GM19023 (cell line): ENCODE measurements at regions not wholly inside any gene's neighbourhood (a gene's known extent, or its start where the extent isn't known, plus 50 kb on each side); places are given as distances from the start of the nearest gene placed in this dataset.
"Not testable (repeated sequence)": the region's sequence is repeated elsewhere in the genome, so short reads cannot be mapped to it uniquely, and the experiment has no call there.

ENCODE experiments used
- ATAC-seq: cut with Tn5 transposase; IDR thresholded peaks from one replicate; pipeline ENCODE4 v1.9.1; 2021; ENCODE audit warnings: mild to moderate bottlenecking, moderate library complexity; ENCODE audit not compliant: unreplicated experiment

- ATAC-seq: no peak
Observed at GRCh38 chr6:19562468-19562867, 274.7 kb upstream of the ID4 start.

DNA sequence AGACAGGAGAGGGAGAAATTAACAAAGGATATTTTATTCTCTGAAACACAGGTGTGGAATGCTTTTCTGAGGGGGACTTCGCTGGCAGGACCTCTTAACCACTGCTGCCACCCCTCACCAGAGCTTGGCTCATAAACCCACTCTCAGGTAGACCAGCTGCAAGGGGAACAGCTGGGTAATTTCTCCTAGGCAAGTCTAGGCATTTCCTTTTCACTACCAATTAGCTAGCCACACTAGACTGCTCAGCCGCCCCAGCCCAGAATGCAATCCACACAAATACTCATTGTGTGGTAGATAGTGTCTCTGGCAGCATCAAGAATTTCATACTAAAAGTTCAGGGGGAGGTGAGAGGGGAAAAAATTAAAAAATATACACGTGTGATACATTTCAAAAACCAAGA, 267.6 kb upstream of the ID4 start:
- ATAC-seq: no peak

DNA sequence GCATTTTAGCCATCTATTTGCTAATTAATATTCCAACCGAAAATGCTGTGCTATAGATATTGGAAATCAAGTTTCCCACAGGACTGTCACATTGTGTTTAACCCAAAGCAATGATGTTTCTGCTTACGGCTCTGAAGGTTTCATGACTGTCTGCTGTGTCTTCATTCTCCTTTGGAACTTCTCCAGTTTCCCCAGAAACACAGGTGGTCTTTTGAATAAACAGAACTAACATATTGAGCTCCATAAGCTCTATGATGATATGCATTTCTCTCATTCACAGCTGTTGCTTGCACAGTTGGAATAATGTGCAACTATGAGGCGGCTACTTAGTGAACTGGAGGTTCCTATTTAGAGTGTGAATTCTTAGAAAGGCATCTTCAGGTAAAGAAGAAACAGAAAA, 266.0 kb upstream of the ID4 start:
- no peak for ATAC-seq

- ATAC-seq: no peak
Observed at GRCh38 chr6:19578481-19578880, 258.7 kb upstream of the ID4 start.

GRCh38 chr6:19584207-19584606, 253.0 kb upstream of the ID4 start:
- ATAC-seq: not testable (repeated sequence)

GRCh38 chr6:19587238-19587942, 249.8 kb upstream of the ID4 start:
- ATAC-seq: no peak

GRCh38 chr6:19590501-19591131, 246.6 kb upstream of the ID4 start:
- ATAC-seq: no peak

DNA sequence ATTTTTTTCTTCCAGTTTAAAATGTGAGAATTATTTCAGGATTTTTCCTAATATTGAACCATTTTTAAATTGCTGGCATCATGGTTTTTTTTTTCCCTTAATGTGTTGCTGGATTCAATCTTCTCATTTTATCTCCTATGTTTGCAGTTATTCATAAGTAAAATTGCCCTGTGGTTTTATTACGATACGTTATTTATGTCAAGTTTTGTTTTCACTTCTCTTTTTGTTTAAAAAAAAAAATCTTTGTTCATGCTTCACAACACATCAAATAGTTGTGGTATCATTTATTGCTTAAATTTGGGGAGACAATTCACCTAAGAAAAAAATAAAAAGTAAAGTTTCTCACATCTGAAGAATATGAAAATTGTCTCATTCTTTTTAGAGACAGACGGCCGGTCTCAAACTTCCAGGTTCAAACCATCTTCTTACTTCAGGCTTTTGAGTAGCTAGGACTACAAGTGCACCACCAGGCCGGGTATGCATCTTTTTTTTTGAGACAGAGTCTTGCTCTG, 239.3 kb upstream of the ID4 start:
- ATAC-seq: no peak

DNA sequence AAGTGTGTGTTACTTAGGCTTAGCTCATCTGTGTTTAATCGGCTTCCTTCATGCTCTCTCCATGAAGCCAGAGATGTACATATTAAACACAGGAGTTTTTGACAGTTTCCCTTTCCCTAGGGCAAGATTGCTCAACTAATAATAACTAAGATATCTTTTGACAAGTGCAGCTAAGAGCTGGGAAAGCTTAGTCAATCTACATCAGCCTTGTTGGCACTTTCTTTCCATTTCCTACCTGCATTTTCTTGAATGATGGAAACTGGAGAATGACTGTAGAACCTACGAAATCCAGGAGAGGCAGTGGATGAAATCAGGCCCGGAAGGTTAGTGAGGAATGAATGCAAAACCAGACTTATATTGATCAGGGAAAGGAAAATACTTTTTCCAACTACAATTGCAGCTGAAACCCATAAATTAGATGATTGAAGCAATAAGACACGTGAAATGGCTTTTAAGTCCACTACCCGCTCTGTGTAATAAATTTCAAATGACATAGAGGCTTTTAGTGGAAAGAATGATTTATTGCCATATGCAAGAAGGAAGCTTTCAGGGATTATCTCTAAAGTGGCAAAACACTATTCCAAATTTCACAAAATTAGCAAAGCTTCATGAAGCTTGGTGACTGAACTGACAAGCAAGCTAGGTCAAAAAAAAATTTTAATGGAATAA, 237.2 kb upstream of the ID4 start:
- ATAC-seq: no peak

DNA sequence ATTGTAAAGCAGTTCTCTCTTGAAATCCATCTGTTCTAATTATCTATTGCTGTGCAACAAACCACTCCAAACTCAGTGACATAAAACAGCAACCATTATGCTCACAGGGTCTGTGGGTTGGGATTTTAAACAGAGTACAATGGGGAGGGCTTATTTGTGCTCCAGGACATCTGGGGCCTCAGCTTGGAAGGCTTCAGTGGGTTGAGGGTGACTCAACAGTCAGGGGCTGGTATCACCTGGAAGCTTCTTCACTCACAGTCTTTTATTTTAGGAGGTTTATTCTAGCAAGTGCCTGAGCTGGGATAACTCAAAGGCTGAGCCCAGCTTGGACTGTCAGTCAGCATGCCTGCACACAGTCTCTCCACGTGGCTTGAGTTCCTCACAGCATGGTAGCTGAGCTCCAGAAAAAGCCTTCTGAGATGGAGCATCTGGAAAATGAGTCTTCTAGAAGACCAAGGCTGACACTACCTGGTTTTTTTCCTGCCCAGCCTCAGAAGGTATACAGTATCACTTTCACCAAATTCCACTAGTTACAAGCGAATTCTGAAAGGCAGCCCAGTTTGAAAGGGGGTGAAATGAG, 234.6 kb upstream of the ID4 start:
- no peak for ATAC-seq

- no peak for ATAC-seq
Observed at GRCh38 chr6:19603721-19604120, 233.4 kb upstream of the ID4 start.

- no peak for ATAC-seq
Observed at GRCh38 chr6:19605624-19606023, 231.5 kb upstream of the ID4 start.

DNA sequence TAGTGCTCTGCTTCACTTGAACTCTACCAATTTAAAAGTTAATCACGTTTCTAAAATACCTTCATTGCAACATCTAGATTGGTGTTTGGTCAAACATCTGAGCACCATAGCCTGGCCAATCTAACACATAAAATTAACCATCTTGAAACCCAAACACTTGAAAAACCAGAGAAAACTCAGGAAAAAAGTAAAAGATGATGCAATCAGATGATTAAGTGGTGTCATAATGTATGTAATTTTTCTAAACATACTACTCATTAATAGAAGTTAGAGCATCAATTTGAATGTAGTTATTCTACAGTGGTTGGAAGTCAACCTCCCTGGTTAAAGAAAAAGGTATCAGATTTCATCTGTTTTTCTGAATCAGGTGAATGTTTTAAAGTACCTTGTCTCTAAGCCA, 228.6 kb upstream of the ID4 start:
- ATAC-seq: no peak

DNA sequence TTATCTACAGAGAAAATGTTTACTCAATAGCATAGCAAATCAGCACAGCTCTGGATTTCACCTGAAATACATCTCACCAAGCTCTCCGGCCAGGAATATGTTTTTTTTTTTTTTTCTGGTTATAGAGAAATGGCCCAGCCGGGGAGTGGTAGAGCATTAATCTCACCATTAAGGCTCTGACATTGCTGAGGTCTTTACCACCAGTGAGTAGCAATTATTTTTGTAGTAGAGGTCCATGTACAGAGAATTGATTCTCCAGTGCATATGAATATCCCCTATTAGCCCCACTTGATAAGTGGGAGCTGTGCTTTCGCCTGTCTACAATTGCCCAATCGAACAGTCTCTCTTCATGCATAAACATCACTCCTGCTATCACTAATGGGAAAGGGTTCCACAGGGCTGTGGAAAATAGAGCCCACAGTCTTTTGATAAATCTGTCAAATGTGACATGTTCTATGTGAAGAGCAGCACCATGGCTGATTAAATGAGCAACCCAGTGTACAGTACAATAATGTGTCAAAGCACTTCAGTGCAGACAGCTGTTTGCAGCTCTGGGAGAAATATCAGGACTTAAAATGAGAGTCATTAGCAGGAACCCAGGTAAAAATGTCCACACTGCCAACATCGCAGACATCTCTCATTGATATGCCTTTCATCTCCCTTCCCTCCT, 227.1 kb upstream of the ID4 start:
- ATAC-seq: no peak

- ATAC-seq: not testable (repeated sequence)
Observed at GRCh38 chr6:19612672-19613466, 224.3 kb upstream of the ID4 start.

- ATAC-seq: no peak
Observed at GRCh38 chr6:19613678-19614077, 223.5 kb upstream of the ID4 start.

GRCh38 chr6:19616022-19616421, 221.1 kb upstream of the ID4 start:
- no peak for ATAC-seq

- no peak for ATAC-seq
Observed at GRCh38 chr6:19632230-19632629, 204.9 kb upstream of the ID4 start.

DNA sequence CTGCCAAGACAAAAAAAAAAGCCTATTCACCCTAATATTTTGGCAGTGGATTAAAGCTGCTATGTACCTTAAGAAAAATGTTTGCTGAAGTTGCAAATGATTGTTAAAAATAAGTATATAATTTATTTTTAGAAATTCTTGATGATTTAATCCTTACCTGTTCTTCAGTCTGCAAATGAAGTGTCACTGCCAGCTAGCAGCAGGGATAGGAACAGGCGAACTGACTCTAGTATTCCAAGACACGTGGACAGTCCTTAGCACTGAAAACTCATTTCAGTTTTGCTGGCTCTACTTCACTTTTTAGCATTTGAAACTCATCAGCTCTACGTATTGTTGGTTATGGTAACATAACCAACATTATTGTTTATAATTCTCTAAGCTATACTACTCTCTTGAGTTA, 204.4 kb upstream of the ID4 start:
- no peak for ATAC-seq

DNA sequence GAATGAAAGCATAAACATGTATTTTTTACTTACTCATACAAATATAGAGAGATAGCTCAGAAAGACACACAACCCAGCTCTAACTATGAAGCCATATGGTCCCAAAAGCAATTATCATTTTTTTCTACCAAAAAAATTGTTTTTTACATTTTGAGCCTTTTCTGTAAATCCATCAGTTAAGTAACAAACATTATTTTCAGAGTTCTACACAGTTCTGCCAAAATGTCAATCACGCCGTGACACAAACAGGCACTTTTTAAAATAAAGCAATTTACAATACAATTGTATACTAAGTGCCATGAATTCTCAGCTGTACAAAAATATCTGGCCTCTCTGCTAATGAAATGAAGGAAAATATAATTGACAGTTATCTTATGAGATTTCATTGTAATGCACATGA, 201.4 kb upstream of the ID4 start:
- no peak for ATAC-seq
